CMK (cell line): ENCODE measurements at regions not wholly inside any gene's neighbourhood (a gene's known extent, or its start where the extent isn't known, plus 50 kb on each side); places are given as distances from the start of the nearest gene placed in this dataset.
"Not testable (repeated sequence)": the region's sequence is repeated elsewhere in the genome, so short reads cannot be mapped to it uniquely, and the experiment has no call there.

Experiments
- DNase-seq: peaks from one replicate; pipeline ENCODE4 v3.0.0-alpha.2; 2010; ENCODE audit warnings: low read depth

DNA sequence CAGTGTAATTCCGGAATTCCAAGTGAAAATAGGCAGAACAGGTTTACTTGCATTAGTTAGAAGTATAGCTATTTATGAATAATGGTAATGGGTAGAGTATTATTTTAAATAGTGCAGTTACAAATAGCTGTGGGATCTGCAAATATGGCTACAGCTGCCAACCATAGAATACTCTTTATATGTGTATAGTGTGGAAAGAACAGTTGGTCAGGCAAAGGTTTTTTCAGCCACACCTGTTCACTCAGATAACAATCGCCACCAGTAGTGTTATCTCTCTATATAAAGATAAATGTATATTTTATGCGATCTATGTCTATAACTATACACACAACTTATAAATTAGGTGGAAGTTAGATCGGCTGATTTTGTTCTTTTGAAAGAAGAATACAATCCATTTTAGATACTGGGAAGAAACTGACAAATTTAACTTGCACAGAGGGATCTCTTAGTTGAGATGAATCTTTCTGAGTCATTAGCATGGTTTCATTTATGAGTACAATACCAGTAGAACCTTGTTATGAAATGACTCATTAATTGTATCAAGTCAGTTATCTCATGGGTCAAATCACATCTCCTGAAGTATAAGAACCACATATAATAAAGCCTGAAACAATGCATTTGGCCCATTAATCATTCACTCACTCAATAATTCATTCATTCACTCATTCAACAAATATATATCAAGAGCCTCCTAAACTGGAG is 100.9 kb upstream of the NR3C2 start:
- no peak for DNase-seq

GRCh38 chr4:148540622-148541326 is 98.6 kb upstream of the NR3C2 start:
- no peak for DNase-seq

- no peak for DNase-seq
Measured at GRCh38 chr4:148539387-148539786, 97.2 kb upstream of the NR3C2 start.

DNA sequence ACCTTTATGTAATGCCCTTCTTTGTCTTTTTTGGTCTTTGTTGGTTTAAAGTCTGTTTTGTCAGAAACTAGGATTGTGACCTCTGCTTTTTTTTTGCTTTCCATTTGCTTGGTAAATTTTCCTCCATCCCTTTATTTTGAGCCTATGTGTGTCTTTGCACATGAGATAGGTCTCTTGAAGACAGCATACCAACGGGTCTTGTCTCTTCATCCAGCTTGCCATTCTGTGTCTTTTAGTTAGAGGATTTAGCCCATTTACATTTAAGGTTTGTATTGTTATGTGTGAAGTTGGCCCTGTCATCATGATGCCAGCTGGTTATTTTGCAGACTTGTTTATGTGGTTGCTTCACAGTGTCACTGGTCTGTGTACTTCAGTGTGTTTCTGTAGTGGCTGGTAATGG is 91.6 kb upstream of the NR3C2 start:
- not testable (repeated sequence) for DNase-seq

- DNase-seq: no peak
Measured at GRCh38 chr4:148530114-148530513, 87.9 kb upstream of the NR3C2 start.

- DNase-seq: no peak
Measured at GRCh38 chr4:148527571-148527970, 85.4 kb upstream of the NR3C2 start.

DNA sequence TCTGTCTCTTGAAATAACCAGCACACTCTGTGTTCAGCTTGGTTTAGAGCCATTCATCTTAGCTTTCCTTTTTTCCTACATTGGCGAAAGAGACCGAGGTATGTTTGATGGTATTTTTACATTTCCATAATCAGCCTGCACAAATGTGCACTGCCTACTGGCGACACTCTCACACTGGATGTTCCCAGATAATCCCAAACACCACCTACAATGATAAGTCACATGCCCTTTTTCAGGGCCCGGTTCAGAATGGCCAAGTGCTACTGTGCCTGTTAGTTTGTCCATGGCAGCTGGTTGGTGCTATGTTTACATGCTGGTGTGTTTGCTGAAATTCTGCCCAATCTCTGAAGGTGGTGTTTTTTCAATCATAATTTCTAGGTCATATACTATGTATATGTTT is 80.8 kb upstream of the NR3C2 start:
- DNase-seq: no peak

DNA sequence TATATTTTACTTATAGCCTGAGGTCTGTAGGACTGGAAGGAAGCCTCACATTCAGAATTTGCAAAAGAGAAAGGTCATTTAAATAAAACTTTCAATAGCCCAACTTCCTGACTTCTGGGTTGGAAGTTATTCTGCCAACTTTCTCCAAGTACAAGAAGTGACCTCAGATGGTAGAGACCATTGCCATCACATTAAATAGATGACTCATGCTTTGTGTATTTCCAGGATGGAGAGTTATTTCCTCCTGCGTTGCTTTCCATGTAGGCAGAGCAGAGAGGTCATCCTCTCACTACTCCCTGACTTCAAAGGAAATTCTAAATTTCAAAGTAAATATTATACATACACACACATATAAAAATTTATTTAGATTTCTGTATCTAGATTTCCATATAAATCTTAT is 73.0 kb upstream of the NR3C2 start:
- no peak for DNase-seq

DNA sequence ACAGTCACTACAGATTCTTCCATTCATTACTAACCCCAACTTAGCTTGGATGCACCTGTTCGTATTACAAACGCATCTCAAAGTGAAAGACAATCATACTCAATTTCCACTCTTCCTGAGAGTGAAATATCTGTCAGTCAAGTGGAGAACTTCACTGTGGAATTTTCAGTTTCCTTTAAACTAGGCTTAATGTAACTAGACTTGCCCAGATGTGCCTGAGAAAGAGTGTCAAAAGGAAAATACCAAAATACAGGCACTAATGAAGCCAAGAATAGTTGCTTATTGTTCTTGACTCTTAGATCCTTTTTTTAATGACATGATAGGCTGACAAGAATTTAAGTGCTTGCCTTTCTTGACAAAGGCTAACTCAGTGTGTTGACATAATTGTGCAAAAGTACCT is 72.4 kb upstream of the NR3C2 start:
- no peak for DNase-seq

GRCh38 chr4:148514041-148514440 is 71.8 kb upstream of the NR3C2 start:
- no peak for DNase-seq

DNA sequence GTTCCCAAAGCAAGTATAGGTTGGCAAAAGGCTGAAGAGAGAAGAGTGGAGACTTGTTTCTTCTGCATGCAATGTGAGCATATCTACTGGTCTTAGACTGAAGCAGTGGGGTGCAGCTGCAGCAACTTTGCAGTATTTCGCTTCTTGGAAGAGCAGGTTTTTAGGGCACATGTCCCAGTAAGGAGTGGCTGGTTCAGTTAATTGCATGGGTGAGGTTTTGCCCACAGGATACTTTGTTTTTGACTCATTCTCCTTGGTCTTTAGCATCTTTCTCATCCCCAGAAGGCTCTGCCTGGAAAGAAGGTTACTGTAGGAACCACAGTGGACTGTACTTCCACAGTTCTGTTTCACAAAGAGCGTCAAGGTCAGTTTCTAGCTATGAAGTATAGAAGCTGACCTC is 68.0 kb upstream of the NR3C2 start:
- no peak for DNase-seq

- DNase-seq: no peak
Measured at GRCh38 chr4:148503681-148504080, 61.5 kb upstream of the NR3C2 start.

- DNase-seq: no peak
Measured at GRCh38 chr4:148497258-148497657, 55.0 kb upstream of the NR3C2 start.

GRCh38 chr4:148495463-148495862 is 53.2 kb upstream of the NR3C2 start:
- no peak for DNase-seq
